ENCODE measurements at regions not wholly inside any gene's neighbourhood (a gene's known extent, or its start where the extent isn't known, plus 50 kb on each side); places are given as distances from the start of the nearest gene placed in this dataset.

DNA sequence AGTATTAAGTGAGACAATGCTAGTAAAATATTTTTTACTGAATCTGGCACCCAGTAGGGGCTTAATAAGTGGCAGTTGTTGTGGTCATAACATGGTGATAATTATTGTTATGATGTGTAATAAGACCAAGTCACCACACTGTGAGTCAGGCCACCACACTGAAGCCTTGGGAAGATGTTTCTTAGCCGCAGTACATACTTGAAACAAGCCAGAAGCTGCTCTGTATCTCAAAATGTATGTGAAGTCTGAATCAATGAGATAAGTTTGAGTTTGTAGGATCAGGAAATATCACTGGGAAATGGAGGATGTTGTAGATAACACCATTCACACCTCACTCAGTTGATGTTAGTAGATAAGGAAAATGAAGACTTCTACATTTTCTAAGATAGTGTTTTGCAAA lies 51.3 kb upstream of the PTPN3 start:
- no peak for DNase-seq

DNA sequence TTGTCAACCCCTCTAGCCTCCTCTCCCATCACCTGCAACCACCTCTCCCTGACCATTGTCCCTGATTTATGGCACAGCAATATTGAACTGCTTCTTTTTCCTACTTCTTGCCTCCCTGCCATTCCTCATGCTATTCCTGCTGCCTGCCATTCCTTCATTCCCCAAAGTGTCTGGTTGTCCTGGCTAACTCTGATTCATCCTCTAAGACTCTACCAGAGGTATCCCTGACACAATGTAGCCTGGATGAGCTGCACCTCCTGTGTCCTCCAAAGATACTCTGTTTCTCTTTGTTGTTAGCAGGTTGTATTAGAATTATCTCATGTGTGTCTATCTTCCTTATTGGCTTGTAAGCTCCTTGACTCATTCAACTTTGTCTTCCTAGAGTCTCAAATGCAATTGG lies 53.5 kb upstream of the PTPN3 start:
- DNase-seq = no peak

DNA sequence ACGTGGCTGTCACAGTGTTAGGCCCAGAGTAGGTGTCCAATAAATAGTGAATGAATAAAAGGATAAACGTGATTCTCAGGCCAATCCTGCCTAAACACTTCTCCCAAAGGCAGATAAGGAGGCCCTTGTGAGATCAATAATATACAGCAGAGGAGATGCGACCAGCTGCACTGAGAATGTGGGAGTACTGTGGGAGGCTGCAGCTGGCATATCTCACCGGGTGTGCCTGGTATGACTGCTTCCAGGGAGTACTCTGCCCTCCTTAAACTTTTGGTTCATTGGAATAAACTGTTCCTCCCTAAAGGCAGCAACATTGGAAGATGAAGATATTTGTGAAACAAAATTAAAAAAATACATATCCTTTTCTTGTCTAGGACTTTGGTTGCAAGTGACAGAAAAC lies 57.1 kb upstream of the PTPN3 start:
- DNase-seq = no peak

DNA sequence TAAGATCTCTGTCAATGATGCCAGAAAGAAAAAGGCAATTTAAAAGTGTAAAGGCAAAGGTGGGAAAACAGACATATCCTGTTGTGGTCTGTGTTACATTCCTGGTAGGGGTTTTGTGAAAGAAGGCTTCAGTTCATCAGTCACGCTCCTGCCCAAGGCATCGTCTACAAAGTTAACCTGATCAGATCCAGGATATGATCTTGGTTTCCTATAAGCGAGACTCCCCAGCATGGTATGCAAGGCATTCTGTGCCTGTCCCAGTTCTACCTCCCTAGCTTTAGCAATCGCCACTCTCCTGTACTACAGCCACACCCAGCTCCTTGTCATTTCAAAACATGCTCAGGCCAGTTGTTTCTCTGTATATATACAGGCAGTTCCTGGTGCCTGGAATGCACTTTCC lies 58.0 kb upstream of the PTPN3 start:
- no peak for DNase-seq

DNA sequence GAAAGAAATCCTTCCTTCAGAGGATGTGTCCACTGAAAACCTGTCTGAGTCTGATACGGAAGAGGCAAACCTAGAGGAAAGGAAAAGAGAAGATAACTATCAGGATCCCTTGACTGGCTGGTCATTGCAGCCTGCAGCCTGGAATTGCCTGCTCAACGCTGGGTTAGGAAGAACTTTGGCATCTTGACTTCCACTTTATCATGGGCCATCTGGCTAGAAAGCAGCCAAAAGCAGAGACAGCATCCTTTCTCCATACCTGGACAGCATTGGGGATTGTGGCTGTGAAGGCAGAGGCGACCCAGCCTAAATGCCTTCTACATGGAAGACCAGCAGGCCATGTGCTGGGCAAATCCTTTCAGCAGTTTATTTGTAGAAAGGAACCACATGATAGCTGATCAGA lies 58.7 kb upstream of the PTPN3 start:
- DNase-seq = no peak

DNA sequence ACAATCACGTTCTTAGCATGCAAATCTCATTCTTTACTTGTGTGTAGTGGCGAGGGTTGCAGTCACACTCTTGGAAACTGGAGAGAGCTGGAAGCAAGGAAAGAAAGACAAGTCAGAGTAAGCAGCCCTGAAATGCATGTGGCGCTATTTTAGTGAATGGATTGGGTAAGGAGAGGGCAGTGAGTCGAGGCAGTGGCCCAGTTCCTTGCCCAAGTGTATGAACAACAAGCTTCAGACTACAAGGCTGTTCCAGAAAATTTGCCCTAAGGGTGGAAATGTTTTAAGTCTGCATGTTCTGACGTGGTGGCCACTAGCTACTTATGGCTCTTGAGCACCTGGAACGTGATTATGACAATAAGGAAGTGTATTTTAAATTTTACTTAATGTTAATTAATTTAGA lies 59.4 kb upstream of the PTPN3 start:
- no peak for DNase-seq

DNA sequence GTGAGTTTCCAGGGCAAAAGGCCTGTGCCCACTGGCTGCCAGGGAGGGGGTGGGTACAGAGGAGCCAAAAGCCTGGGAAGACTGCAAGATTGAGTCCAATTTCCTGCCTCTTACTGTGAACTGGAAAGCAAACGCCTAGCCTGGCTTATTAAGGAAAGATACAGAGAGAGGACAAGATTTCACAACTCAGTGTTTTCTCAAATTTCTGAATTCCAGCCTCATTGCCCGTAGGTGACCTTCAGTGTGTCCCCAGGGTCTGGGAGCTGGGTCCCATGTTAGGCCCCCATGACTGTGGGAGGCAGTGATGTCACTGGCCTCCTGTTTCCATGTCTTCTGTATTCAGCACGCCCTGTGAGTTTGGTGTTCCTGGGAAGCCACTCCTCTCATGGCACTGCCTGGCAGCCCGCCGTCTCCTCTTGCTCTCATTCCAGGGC lies 60.6 kb upstream of the PTPN3 start:
- DNase-seq = no peak

DNA sequence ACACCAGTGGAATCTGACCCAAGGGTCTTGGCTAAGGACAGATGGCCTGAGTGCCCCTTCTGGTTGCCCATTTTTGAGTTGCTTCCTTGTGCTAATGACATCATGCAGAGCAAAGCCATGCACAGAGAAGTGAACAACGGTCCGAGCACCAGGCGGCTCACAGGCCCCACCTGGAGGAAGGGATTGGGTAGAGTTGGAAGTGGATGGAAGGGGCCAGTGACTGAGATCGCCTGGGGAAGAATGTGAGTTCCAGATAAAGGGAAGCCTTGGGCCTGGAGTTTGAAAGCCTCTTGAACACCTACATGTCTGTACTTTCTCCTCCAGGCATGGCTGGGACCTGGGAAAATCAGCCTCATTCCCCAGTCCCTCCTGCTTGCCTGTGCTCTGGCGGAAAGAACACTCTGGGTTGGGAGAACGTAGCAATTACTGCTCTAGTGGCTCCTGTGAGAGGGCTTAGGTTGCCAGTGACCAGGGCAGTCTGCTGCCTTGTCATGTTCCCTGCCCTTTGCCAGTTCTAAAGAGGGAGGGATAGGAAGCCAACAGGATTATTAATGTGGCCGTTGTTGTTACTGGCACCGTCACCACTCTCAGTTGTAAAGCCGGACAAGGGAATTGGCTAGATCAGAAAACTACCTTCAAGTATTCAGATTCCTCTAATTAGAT lies 62.5 kb upstream of the PTPN3 start:
- DNase-seq = no peak

DNA sequence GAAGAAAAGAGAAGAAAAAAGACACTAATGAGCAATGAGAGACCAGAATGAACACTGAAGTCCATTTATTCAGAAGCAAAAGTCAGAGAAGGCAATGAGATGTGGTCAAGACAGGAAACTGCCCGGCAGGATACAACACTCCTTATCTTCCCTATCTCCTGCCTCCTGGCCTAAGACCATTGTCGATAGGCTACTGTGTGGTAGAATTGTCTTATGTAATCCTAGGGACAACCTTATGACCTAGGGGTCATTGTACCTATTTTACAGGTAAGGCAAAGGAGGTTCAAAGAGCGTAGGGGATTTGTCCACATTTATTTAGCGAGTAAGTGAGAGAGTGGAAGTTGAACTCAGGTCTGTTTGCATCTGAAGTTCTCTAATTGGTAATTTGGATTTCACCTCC lies 63.0 kb upstream of the PTPN3 start:
- no peak for DNase-seq

DNA sequence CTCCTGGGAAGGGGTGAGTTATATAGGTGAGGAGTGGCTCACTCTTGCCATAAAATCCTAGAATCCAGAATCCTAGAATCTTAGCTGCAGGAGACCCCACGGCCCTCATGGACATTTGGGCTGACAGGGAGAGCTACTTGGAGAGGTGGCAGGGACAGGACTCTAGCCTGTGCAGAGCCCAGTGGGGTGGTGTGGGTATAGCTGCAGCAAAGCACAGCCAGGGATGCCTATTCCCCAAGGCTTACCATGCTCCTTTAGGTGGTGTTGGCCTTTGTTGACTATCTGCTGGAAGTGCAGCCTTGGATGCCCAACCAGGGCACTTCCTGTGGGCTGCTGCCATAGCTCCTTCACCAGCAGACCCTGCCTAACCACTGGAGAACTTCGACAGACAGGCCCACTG lies 70.0 kb upstream of the PTPN3 start:
- no peak for DNase-seq

DNA sequence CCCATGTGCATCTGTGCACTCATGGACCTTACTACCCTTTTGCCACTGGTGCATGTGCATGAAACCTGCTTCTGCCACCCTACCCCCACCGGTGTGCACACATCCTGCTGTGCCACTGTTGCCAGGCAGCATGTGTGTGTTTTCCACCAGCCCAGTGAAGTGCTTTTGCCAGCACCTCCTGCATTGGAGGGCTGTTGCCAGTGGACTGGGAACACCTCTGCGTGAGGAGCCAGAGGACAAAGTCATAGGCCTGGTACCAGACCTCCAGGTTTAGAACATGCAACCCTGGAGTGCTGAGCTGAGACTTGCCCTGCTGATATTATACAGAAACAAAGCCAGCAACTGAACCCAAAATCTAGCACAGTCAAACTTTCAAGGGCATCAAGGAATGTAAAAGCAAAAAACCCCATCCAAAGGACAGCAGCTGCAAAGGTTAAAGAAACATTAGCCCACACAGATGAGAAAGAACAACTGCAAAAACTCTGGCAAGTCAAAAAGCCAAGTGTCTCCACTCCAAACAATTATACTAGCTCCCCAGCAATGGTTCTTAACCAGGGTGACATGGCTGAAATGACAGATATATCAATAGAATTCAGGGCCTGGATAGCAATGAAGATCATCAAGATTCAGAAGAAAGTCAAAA lies 70.6 kb upstream of the PTPN3 start:
- DNase-seq = no peak

DNA sequence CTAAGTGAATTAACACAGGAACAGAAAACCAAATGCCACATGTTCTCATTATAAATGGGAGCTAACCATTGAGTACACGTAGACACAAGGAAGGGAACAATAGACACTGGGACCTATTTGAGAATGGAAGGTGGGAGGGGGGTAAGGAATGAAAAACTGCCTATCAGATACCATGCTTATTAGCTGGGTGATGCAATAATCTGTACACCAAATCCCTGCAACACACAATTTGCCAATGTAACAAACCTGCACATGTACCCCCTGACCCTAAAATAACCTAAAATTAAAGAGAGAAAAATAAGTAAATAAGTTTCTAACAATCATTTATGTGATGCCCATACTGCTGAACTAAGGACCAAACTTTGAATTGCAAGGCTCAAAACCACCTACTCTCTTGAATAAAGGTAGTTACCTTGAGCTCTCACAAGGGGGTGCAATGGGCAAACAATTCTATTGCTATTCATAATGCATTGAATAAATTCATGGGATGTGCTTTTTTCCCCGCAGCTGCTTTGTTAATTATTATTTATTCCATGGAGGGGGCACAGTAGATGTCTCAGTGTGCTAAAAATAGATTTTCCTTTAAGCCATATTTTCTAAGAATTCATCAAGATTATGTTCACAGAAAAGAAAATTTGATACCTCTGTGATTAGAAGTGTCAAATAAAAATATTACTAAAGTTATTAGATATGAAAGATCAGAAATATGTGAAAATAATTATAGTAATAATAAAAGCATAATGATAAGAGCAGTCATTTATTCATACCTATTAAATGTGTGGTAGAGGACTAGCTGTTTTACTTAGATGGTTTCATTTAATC lies 76.2 kb upstream of the PTPN3 start:
- peak; percentile 52 for DNase-seq

DNA sequence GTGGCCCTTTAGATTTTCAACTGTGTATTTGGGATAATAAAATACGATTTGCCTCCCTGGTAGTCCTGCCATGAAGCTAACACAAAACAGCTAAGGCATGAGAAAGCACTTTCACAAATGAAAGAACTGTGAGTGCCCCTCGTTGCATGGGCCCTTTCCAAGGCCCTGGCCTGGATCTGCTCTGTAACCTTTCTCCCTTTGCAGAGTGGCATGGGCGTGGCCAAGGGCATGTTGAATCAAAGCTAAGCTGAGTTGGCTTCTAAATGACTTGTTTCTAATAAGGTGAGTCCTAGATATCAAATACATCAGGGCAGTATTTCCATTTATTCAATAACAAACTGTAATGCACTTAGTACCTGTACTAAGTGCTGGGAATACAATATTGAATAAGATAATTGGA lies 78.7 kb upstream of the PTPN3 start:
- no peak for DNase-seq

DNA sequence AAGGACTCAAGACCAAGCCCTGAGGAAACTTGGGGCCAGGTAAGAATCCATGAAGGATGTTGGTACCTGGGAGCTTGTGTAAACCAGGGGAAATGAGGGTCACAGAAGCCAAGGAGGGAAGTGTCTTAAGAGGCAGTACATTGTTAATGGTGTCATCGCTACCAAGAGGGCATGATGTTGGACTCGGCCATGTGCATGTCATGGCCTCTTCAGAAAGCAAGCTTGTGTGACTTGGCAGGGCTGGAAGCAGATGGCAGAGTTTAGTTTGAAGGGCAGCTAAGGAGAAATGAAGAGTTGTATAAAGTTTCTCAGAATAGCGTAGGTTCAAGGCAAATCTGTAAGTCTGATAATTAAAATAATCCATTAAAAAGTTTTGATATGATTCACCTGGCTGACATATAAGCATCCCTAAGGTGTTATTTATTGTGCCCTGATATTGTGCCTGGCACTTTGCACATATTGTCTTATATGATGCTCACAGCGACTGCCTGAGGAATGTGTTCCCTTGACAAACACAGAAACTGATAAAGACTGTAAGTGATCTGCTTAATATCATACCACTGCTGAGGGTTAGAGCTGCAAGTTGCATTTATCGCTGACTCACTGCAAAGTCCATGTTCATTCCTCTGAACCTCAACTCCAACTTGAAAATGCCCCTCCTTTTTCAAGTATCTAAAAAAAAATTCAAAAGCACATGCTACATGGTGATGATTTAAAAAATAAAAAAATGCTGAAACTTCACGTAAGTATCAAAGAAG lies 81.3 kb upstream of the PTPN3 start:
- DNase-seq = no peak

DNA sequence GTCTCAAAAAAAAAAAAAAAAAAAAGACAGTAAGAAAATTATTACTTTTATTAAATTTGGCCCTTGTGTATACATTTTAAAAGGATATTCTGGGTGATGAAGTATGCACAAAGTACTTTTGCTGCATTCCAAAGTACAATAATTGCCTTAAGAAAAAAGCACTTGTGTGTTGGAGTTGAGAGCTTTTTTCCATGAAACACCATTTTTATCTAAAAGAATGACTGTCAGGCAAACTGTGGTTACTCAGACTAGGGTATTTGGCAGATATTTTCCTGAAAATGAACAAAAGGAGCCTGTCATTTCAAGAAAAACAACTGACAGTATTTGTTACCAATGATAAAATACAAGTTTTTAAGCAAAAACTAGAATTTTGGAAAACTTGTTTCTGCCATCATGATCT lies 84.3 kb upstream of the PTPN3 start:
- no peak for DNase-seq

DNA sequence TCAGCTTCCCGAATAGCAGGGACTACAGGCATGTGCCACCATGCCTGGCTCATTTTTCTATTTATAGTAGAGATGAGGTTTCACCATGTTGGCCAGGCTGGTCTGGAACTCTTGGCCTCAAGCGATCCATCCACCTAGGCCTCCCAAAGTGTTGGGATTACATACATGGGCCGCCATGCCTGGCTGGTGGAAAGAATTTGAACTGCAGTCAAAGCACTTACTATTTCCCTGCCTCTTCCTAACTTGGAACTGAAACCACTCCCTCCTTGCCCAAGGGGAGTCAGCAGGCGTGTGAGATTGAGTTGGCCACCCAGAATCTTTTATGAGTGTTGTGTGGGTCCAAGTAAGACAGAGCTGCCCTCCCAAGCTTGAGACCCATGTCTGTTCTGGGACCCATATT lies 86.1 kb upstream of the PTPN3 start:
- DNase-seq = no peak

DNA sequence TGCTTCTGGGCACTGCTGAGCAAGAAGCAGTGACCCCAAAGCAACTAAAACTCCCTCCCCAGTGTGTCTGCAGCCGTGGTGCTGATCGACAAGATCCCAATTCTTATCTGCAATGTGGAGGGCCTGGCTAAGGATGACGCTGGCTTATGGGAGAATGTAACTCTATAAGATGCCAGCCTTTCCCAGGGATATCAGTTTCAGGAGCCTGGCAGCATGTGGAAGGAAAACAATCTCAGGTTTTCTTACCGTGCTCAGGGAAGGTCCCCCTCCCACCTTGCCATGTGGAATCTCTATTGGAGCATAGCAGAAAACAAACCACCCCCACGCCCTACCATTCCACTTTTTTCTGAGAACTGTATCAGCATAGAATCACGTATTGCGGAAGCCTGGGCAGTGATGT lies 87.7 kb upstream of the PTPN3 start:
- no peak for DNase-seq

DNA sequence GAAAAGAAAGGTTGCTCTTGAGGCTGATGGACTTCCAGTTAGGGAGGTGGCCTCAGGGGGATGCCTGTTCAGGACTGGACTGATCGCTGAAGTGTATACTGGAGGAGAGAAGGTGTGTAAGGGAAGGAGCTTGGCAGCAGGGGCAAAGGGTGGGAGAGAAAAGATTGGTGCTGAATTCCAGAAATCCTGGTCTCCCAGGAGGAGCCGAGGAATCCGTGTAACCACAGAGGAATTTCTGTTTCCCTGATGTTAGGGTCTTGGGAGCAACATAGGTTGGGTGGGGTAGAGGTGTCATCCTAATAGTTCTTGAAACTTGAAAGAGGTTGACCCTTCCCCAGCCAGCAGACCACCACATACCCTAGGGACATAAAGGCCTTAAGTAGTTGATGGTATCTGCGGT lies 88.9 kb upstream of the PTPN3 start:
- DNase-seq = no peak

DNA sequence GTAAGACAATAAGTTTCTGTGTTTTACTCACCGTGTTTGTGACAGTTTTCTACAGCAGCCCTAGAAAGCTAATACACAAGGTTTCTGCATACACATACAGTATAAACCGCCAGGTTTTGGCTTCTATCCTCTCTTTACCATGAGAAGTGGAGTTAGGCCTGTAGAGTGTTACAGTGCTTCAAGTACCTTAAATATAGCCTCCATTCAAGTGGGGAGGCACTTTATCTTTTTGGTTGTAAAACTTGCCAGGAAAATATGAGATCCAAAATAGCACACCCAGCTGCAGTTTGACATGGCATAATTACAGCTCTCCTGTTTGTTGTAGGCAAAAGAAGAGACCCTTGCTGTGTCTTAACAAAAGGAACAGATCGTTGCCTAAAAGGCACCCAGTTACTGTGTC lies 90.3 kb upstream of the PTPN3 start:
- no peak for DNase-seq

DNA sequence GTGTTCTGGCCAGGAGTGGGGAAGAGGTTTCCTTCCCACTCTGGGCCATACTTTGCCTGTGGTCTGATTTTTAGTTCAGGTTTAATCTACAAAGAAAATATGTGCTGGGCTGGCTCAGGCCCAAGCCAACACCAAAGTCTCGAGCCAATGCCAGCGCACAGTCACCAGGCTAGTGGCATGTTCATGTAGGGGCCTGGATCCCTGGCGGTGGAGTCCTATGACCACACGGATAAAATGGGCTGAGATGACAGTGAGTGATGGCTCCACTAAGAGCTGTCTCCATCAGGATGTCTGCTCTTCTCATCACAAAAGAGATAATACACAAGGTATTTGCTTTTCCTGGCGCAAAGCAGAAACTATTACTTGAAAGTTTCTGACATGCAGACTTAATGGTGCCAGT lies 92.9 kb upstream of the PTPN3 start:
- DNase-seq = no peak

DNA sequence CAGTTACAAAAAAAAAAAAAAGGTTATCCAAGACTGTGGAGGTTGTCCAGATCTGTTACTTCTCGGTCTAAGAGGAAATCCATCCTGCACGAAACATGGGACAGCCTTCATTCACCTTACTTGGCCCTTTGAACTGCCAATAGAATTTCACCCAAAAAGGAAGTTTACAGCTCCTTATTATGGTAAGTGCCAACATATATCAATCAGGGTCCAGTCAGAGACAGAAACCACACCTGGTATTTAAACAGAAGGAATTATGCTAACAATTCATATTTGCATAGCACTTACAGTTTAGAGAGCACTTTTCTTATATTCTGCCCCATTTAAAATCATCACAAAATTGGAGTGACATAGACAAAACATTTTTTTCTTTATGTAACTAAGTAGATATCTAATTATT lies 93.6 kb upstream of the PTPN3 start:
- DNase-seq = no peak

DNA sequence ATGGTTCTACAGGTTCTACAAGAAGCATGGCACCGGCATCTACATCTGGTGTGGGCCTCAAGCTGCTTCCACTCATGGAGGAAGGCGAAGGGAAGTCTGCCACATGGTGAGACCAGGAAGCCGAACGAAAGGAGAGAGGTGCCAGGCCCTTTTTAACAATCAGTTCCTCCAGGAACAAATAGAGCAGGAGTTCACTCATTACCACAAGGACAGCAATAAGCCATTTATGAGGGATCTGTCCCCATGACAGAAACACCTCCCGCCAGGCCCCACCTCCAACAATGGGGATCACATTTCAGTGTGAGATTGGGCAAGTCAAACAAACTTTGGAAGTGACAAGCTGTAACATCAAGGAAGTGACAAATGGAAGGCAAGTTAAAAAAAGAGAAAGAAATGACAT lies 95.5 kb upstream of the PTPN3 start:
- DNase-seq = no peak

DNA sequence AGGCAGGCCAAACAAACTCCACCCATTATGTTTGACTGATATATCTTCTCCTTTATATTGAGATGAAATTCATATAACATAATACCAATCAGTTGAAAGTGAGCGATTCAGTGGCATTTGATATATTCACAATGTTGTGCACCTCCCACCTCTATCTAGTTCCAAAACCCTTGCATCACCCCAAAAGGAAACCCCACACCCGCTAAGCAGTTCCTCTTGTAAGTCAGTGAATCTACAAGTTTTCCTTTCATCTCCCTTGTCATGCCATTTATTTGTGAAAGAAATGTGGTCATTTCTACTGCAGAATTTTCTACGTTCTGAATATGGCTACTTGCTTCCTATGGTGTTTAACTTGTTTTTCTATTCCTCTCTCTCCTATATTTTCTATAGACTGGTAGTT lies 99.4 kb upstream of the PTPN3 start:
- DNase-seq = no peak

Measured in hindlimb muscle (tissue), 1 donor.